ES-I3 (cell line): ENCODE measurements at regions not wholly inside any gene's neighbourhood (a gene's known extent, or its start where the extent isn't known, plus 50 kb on each side); places are given as distances from the start of the nearest gene placed in this dataset.
"Not testable (repeated sequence)": the region's sequence is repeated elsewhere in the genome, so short reads cannot be mapped to it uniquely, and the experiment has no call there.

Experiments
- H3K36me3 ChIP-seq: 2 replicates; pipeline ENCODE4 v1.6.1; 2013; ENCODE audit warnings: mild to moderate bottlenecking, low read length, control low read depth, moderate library complexity; ENCODE audit not compliant: insufficient read depth
- H3K4me1 ChIP-seq: 2 replicates; pipeline ENCODE4 v1.6.1; 2013; ENCODE audit warnings: mild to moderate bottlenecking, control low read depth, low read length; ENCODE audit not compliant: insufficient read depth
- H3K9ac ChIP-seq: 2 replicates; pipeline ENCODE4 v1.6.1; 2013; ENCODE audit warnings: low read depth, mild to moderate bottlenecking, low read length, moderate library complexity
- H3K9me3 ChIP-seq: 2 replicates; pipeline ENCODE4 v1.6.1; 2013; ENCODE audit warnings: mild to moderate bottlenecking, low read length, moderate library complexity; ENCODE audit not compliant: control insufficient read depth, insufficient read depth

- Histone ChIP-seq H3K4me1 (no peaks in the 10 kb centered on the region), H3K36me3 (no peaks in the 10 kb centered on the region), H3K9me3 (no peaks in the 10 kb centered on the region), H3K9ac (no peak overlapping the region)
These were observed 152.3 kb downstream of the HSD17B3 start for GRCh38 chr9:96149533-96150280.

- Histone ChIP-seq H3K9ac (no peak overlapping the region), H3K36me3 (no peaks in the 10 kb centered on the region), H3K9me3 (no peaks in the 10 kb centered on the region), H3K4me1 (no peaks in the 10 kb centered on the region)
These were observed 153.1 kb downstream of the HSD17B3 start for GRCh38 chr9:96148634-96149532.

GRCh38 chr9:96147029-96147428 is 154.9 kb downstream of the HSD17B3 start:
- H3K4me1 ChIP-seq, H3K9ac ChIP-seq, H3K9me3 ChIP-seq, H3K36me3 ChIP-seq: not testable (repeated sequence)

- H3K4me1 ChIP-seq = peaks cover 6% of the 10 kb centered on the region
- H3K9ac ChIP-seq = no peak overlapping the region
- H3K36me3 ChIP-seq = no peaks in the 10 kb centered on the region
- H3K9me3 ChIP-seq = no peaks in the 10 kb centered on the region
These were observed 160.3 kb downstream of the HSD17B3 start for GRCh38 chr9:96141666-96142065.

GRCh38 chr9:96141128-96141474 is 160.9 kb downstream of the HSD17B3 start:
- Histone ChIP-seq H3K9me3 (no peaks in the 10 kb centered on the region), H3K36me3 (no peaks in the 10 kb centered on the region), H3K9ac (no peak overlapping the region), H3K4me1 (peaks cover 8% of the 10 kb centered on the region)

- Histone ChIP-seq H3K9me3 (no peaks in the 10 kb centered on the region), H3K36me3 (no peaks in the 10 kb centered on the region), H3K9ac (no peak overlapping the region), H3K4me1 (peaks cover 8% of the 10 kb centered on the region)
These were observed 161.5 kb downstream of the HSD17B3 start for GRCh38 chr9:96140296-96141127.

- H3K9ac ChIP-seq = no peak overlapping the region
- H3K9me3 ChIP-seq = no peaks in the 10 kb centered on the region
- no peaks in the 10 kb centered on the region for H3K36me3 ChIP-seq
- peaks cover 8% of the 10 kb centered on the region for H3K4me1 ChIP-seq
These were observed 162.2 kb downstream of the HSD17B3 start for GRCh38 chr9:96139592-96140295.

- Histone ChIP-seq H3K36me3 (no peaks in the 10 kb centered on the region), H3K4me1 (peaks cover 8% of the 10 kb centered on the region)
These were observed 163.4 kb downstream of the HSD17B3 start for GRCh38 chr9:96138616-96139015.

GRCh38 chr9:96137671-96138429 is 164.1 kb downstream of the HSD17B3 start:
- Histone ChIP-seq H3K9ac (no peak overlapping the region; the same call in 1 of the 2 replicates), H3K4me1 (peaks cover 8% of the 10 kb centered on the region)

More at GRCh38 chr9:96138616-96139015, 163.4 kb downstream of the HSD17B3 start:
- no peaks in the 10 kb centered on the region for H3K9me3 ChIP-seq
- H3K9ac ChIP-seq = no peak overlapping the region

GRCh38 chr9:96136992-96137670 is 164.8 kb downstream of the HSD17B3 start:
- Histone ChIP-seq H3K4me1 (peaks cover 8% of the 10 kb centered on the region), H3K9ac (no peak overlapping the region; the same call in 1 of the 2 replicates), H3K9me3 (no peaks in the 10 kb centered on the region), H3K36me3 (no peaks in the 10 kb centered on the region)

More at GRCh38 chr9:96137671-96138429, 164.1 kb downstream of the HSD17B3 start:
- H3K36me3 ChIP-seq = no peaks in the 10 kb centered on the region
- no peaks in the 10 kb centered on the region for H3K9me3 ChIP-seq

GRCh38 chr9:96135753-96136290 is 166.2 kb downstream of the HSD17B3 start:
- H3K4me1 ChIP-seq = peaks cover 12% of the 10 kb centered on the region
- no peaks in the 10 kb centered on the region for H3K36me3 ChIP-seq
- H3K9ac ChIP-seq = no peak overlapping the region
- no peaks in the 10 kb centered on the region for H3K9me3 ChIP-seq

- Histone ChIP-seq H3K4me1 (peaks cover 18% of the 10 kb centered on the region), H3K36me3 (no peaks in the 10 kb centered on the region), H3K9me3 (no peaks in the 10 kb centered on the region), H3K9ac (no peak overlapping the region)
These were observed 166.8 kb downstream of the HSD17B3 start for GRCh38 chr9:96135076-96135752.
